H1 (cell line): ENCODE measurements at regions not wholly inside any gene's neighbourhood (a gene's known extent, or its start where the extent isn't known, plus 50 kb on each side); places are given as distances from the start of the nearest gene placed in this dataset.
A peak's percentile ranks its signal among the peaks of the same experiment; 100 is the strongest.

Source experiments
- ATF2 ChIP-seq: IDR thresholded peaks from 2 replicates; pipeline ENCODE4 v1.6.1; 2012; ENCODE audit warnings: low read length, inconsistent platforms
- RAD21 ChIP-seq, 2 experiments: IDR thresholded peaks in 1 of 2; conservative IDR thresholded peaks in 1 of 2; 2 replicates each; pipeline ENCODE4 v1.6.1; 2011; ENCODE audit warnings: low read depth in 2 of 2, low read length in 2 of 2, improper control_type of control experiment in 1 of 2, inconsistent platforms in 1 of 2, mild to moderate bottlenecking in 1 of 2, moderate library complexity in 1 of 2
- RFX5 ChIP-seq: IDR thresholded peaks from 2 replicates; pipeline ENCODE4 v1.6.1; 2011; ENCODE audit warnings: low read depth, low read length, improper control_type of control experiment, borderline replicate concordance
- RXRA ChIP-seq: IDR thresholded peaks from 2 replicates; pipeline ENCODE4 v1.6.1; 2011; ENCODE audit warnings: low read depth, mild to moderate bottlenecking, low read length, moderate library complexity; ENCODE audit not compliant: insufficient read depth
- SIRT6 ChIP-seq: IDR thresholded peaks from one replicate; pipeline ENCODE4 v1.7.1; 2012; ENCODE audit warnings: low read length, inconsistent platforms
- SP2 ChIP-seq: IDR thresholded peaks from 2 replicates; pipeline ENCODE4 v1.6.1; 2012; ENCODE audit warnings: mild to moderate bottlenecking, low read length, inconsistent platforms
- SP4 ChIP-seq: IDR thresholded peaks from 2 replicates; pipeline ENCODE4 v1.6.1; 2012; ENCODE audit warnings: low read length, inconsistent platforms
- SUZ12 ChIP-seq: fragments of 200-600 bp; sonication (generic); IDR thresholded peaks from 2 replicates; pipeline ENCODE4 v1.6.1; 2012; ENCODE audit warnings: mild to moderate bottlenecking, inconsistent platforms, low read length, moderate library complexity, mixed read lengths
- TAF1 ChIP-seq: IDR thresholded peaks from 2 replicates; pipeline ENCODE4 v1.6.1; 2011; ENCODE audit warnings: mild to moderate bottlenecking, low read depth, low read length
- TBP ChIP-seq: IDR thresholded peaks from 2 replicates; pipeline ENCODE4 v1.6.1; 2011; ENCODE audit warnings: low read depth, low read length, improper control_type of control experiment
- TEAD4 ChIP-seq: IDR thresholded peaks from 2 replicates; pipeline ENCODE4 v1.6.1; 2012; ENCODE audit warnings: low read depth, low read length, inconsistent platforms, mixed read lengths
- USF2 ChIP-seq: IDR thresholded peaks from 2 replicates; pipeline ENCODE4 v1.6.1; 2011; ENCODE audit warnings: low read length, improper control_type of control experiment

DNA sequence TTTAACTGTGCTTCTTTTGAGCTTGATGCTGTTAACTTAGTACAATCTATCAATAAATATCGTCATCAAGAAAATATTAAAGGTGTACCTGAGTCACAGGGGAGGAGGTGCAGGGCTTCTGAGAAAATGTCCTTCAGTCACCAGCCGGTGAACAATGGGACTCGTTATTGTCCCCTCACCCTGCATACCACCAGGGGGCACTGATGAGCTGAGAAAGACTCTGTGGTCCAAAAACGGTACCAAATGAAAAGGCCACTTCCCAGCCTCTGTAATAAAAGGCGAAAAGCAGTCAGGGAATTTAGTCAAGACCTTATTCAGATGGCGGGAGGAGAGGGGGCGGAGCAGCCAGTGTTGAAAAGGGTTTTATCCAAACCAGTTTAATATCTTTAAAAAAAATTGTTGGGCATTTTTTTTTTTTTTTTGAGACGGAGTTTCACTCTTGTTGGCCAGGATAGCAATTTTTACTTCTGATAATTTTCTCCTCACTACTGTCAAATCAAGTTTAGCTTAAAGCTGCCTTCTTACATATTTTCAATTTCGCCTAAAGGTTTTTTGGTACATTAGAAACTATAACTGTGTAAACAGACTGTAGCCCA, 271.9 kb upstream of the ADAMTS16 start (continued):
- TF ChIP-seq SUZ12 (no peak), SP2 (no peak), SIRT6 (no peak), RAD21 (IDR thresholded peaks at IDR 0.05 in 1 of 2, conservative IDR thresholded peaks at IDR 0.05 in 1 of 2; ENCODE audit: low read depth in 2 of 2, low read length in 2 of 2) (peak; percentile 81 to 82), RXRA (no peak), ATF2 (no peak), USF2 (no peak), SP4 (no peak), TEAD4 (peak; percentile 77), RFX5 (no peak), TAF1 (no peak), TBP (no peak)
- TF ChIP-seq, all 59 proteins: peak for 3
